ENCODE measurements at regions not wholly inside any gene's neighbourhood (a gene's known extent, or its start where the extent isn't known, plus 50 kb on each side); places are given as distances from the start of the nearest gene placed in this dataset.

- Histone ChIP-seq H3K36me3 (replicated peaks in 1 of 2; ENCODE audit: control insufficient read depth in 1 of 2, insufficient read depth in 2 of 2, low read length in 1 of 2) (no peaks in the 10 kb centered on the region), H3K79me2 (ENCODE audit: insufficient read depth) (no peaks in the 10 kb centered on the region), H3K27me3 (ENCODE audit: insufficient read depth) (no peaks in the 10 kb centered on the region), H3K9ac (no peak overlapping the region), H4K20me1 (ENCODE audit: insufficient read depth) (no peaks in the 10 kb centered on the region), H3F3A (replicated peaks; ENCODE audit: insufficient read depth) (no peaks in the 10 kb centered on the region), H3K4me2 (no peak overlapping the region), H3K9me3 (no peaks in the 10 kb centered on the region), H3K27ac (ENCODE audit: low read depth in 2 of 2, low read length in 1 of 2) (no peak overlapping the region), H3K9me2 (no peaks in the 10 kb centered on the region), H2AFZ (ENCODE audit: low read depth) (no peak overlapping the region), H3K4me1 (ENCODE audit: control insufficient read depth in 1 of 2, insufficient read depth in 2 of 2, low read depth in 1 of 2, low read length in 1 of 2) (no peaks in the 10 kb centered on the region), H3K4me3 (ENCODE audit: low read depth in 2 of 2, low read length in 1 of 2) (no peak overlapping the region)
- POLR2A ChIA-PET = no interaction called here
- CTCF ChIA-PET = interaction anchor here (1.4 kb wide), 1 partner anchor 16 kb away, joined by 3 read pairs; no protein-coding TSS in a partner anchor
- no peak for DNase-seq
- TF ChIP-seq JUND (IDR thresholded peaks at IDR 0.05) (no peak), PBX3 (IDR thresholded peaks at IDR 0.05) (no peak), TCF12 (IDR thresholded peaks at IDR 0.05) (no peak), ELF1 (IDR thresholded peaks at IDR 0.05) (no peak), USF1 (IDR thresholded peaks at IDR 0.05; ENCODE audit: borderline replicate concordance, low read depth) (no peak), FOSL2 (IDR thresholded peaks at IDR 0.05; ENCODE audit: borderline replicate concordance, low read depth) (no peak), TEAD4 (IDR thresholded peaks at IDR 0.05; ENCODE audit: borderline replicate concordance, insufficient read depth) (no peak), FOXM1 (IDR thresholded peaks at IDR 0.05; ENCODE audit: low read depth) (no peak), YY1 (IDR thresholded peaks at IDR 0.05; ENCODE audit: low read depth) (no peak), EZH2phosphoT487 (IDR thresholded peaks at IDR 0.05; ENCODE audit: borderline replicate concordance, low read depth) (no peak), REST (IDR thresholded peaks at IDR 0.05; ENCODE audit: low read depth, low read length) (no peak), NRF1 (IDR thresholded peaks at IDR 0.05; ENCODE audit: low read depth, low read length) (no peak), RCOR1 (IDR thresholded peaks at IDR 0.05; ENCODE audit: low read length) (no peak), GABPA (IDR thresholded peaks at IDR 0.05; ENCODE audit: low read depth) (no peak)
- 22% methylated on average over 2 of the region's 2 CpGs for WGBS (ENCODE audit: low lambda C conversion rate)
Measured at GRCh38 chr2:76170856-76171255, 460.1 kb upstream of the GCFC2 start.

GRCh38 chr2:76170009-76170384, 459.3 kb upstream of the GCFC2 start:
- Histone ChIP-seq H3K9ac (no peak overlapping the region), H3K4me1 (ENCODE audit: control insufficient read depth in 1 of 2, insufficient read depth in 2 of 2, low read depth in 1 of 2, low read length in 1 of 2) (no peaks in the 10 kb centered on the region), H3K9me2 (no peaks in the 10 kb centered on the region), H3K79me2 (ENCODE audit: insufficient read depth) (no peaks in the 10 kb centered on the region), H3K4me3 (ENCODE audit: low read depth in 2 of 2, low read length in 1 of 2) (no peak overlapping the region), H3K9me3 (no peaks in the 10 kb centered on the region), H3K4me2 (no peak overlapping the region), H2AFZ (ENCODE audit: low read depth) (no peak overlapping the region), H3K27me3 (ENCODE audit: insufficient read depth) (no peaks in the 10 kb centered on the region), H3F3A (replicated peaks; ENCODE audit: insufficient read depth) (no peaks in the 10 kb centered on the region), H3K27ac (ENCODE audit: low read depth in 2 of 2, low read length in 1 of 2) (no peak overlapping the region), H4K20me1 (ENCODE audit: insufficient read depth) (no peaks in the 10 kb centered on the region), H3K36me3 (replicated peaks in 1 of 2; ENCODE audit: control insufficient read depth in 1 of 2, insufficient read depth in 2 of 2, low read length in 1 of 2) (no peaks in the 10 kb centered on the region)
- 11% methylated on average over 1 of the region's 1 CpG for WGBS (ENCODE audit: low lambda C conversion rate)
- POLR2A ChIA-PET = no interaction called here
- no peak for TF ChIP-seq USF1 (IDR thresholded peaks at IDR 0.05; ENCODE audit: borderline replicate concordance, low read depth)
- no peak for DNase-seq
- CTCF ChIA-PET = no interaction called here
